Heart left ventricle (tissue), 16 donors: ENCODE measurements at regions not wholly inside any gene's neighbourhood (a gene's known extent, or its start where the extent isn't known, plus 50 kb on each side); places are given as distances from the start of the nearest gene placed in this dataset.

Experiments
- ATAC-seq, 4 donors: fragments of 200-7000 bp; cut with Tn5 transposase; one replicate each; pipeline ENCODE4 v1.9.1; 2020 to 2022; ENCODE audit warnings: moderate library complexity in 4 of 4, mild to moderate bottlenecking in 3 of 4, moderate number of reproducible peaks in 1 of 4
- DNase-seq, 5 donors: peaks; one replicate each; pipeline ENCODE4 v3.0.0-alpha.2; 2020
- H3K27ac ChIP-seq, 12 donors: fragments of 200-600 bp; sonication (generic) in 4 of 12; one replicate each; pipeline versions ENCODE4 v1.5.0 to v1.8.0; 2016 to 2022; ENCODE audit warnings: mild to moderate bottlenecking in 2 of 12
- H3K27me3 ChIP-seq, 9 donors: fragments of 200-600 bp; sonication (generic) in 2 of 9; one replicate each; pipeline versions ENCODE4 v1.5.1 to v1.8.0; 2016 to 2022; ENCODE audit warnings: mild to moderate bottlenecking in 3 of 9
- H3K36me3 ChIP-seq, 9 donors: fragments of 200-600 bp; sonication (generic) in 2 of 9; one replicate each; pipeline versions ENCODE4 v1.5.0 to v1.8.0; 2018 to 2022; ENCODE audit warnings: mild to moderate bottlenecking in 2 of 9
- H3K4me1 ChIP-seq, 12 donors: fragments of 200-600 bp; sonication (generic) in 4 of 12; one replicate each; pipeline versions ENCODE4 v1.5.0 to v1.8.0; 2016 to 2022; ENCODE audit warnings: mild to moderate bottlenecking in 3 of 12
- H3K4me3 ChIP-seq, 12 donors: fragments of 200-600 bp; sonication (generic) in 4 of 12; one replicate each; pipeline versions ENCODE4 v1.5.0 to v1.8.0; 2017 to 2022; ENCODE audit warnings: mild to moderate bottlenecking in 9 of 12, moderate library complexity in 4 of 12
- H3K9me3 ChIP-seq, 12 donors: fragments of 200-600 bp; sonication (generic) in 4 of 12; one replicate each; pipeline versions ENCODE4 v1.5.0 to v1.8.0; 2016 to 2022; ENCODE audit warnings: mild to moderate bottlenecking in 1 of 12
- CTCF ChIP-seq, 12 donors: fragments of 200-600 bp; sonication (generic) in 4 of 12; IDR thresholded peaks; one replicate each; pipeline versions ENCODE4 v1.5.0 to v1.8.0; 2018 to 2022; ENCODE audit warnings: antibody characterized with exemption in 12 of 12, mild to moderate bottlenecking in 5 of 12
- POLR2A ChIP-seq, 2 donors: fragments of 450-650 bp; IDR thresholded peaks; one replicate each; pipeline ENCODE4 v1.6.1; 2017; ENCODE audit warnings: antibody characterized with exemption in 2 of 2, mild to moderate bottlenecking in 2 of 2, moderate library complexity in 2 of 2
- WGBS, 4 donors: extraction: QIAGEN DNeasy Blood & Tissue Kit in 2 of 4; methylation state at CpG; one replicate each; pipeline versions ENCODE4 v1.1.5 to v1.1.7; 2013 to 2018; 5-methylcytosine and 5-hydroxymethylcytosine counted together
- intact Hi-C, 10 donors: fragments of 100-400 bp; cut with DNase I; formaldehyde crosslinking; loops; one replicate each; pipeline versions ENCODE4 v1.11.1 to v1.14.2; 2022
- donor health status: ischemic (EF 13 %, LVEDD 7.1; RV severe dilation, severe dysfunction).
- donor health status: healthy with polysubstance abuse.
- donor health status: DM: no; HTN: yes; CAD: no.
- donor health status: DM: no; HTN: no; CAD: no.
- donor health status: ischemic (EF 25% LVEDD 6.9; RV normal size, moderate dysfunction).
- donor health status: ischemic (EF 25% LVEDD 5.7; RV mildly dilated, moderate dysfunction).
- donor health status: healthy.
- donor health status: DM: yes; HTN: yes; CAD: no.
- donor health status: ischemic (EF 35%, LVEDD 5.7; RV mildly dilated, moderate dysfunction).
- donor health status: nonischemic (EF 11% LVEDD 7.7; RV severe dilation, severe dysfunction).
- donor health status: DM: yes; HTN: yes; CAD: no.
- donor health status: PGD.
- donor health status: ischemic (EF 29% LVEDD 5.4; RV normal size, mild dysfunction).
- donor health status: nonischemic (EF 23%, LVEDD 6.1; RV moderate dilation, normal function).

- H3K27me3 ChIP-seq = no peaks in the 10 kb centered on the region
- no peak overlapping the region for H3K27ac ChIP-seq
- DNase-seq (no peak), ATAC-seq (no peak)
- no peaks in the 10 kb centered on the region for H3K4me1 ChIP-seq
- H3K9me3 ChIP-seq = no peaks in the 10 kb centered on the region
- no peak overlapping the region for H3K4me3 ChIP-seq
- TF ChIP-seq CTCF (IDR thresholded peaks at IDR 0.05) = no peak
- no peak for TF ChIP-seq POLR2A (IDR thresholded peaks at IDR 0.05)
- no peaks in the 10 kb centered on the region for H3K36me3 ChIP-seq
- intact Hi-C loops = no loop called here
Measured at GRCh38 chr22:22040908-22041307, 58.3 kb upstream of the TOP3B start.

GRCh38 chr22:22040472-22040871, 57.9 kb upstream of the TOP3B start:
- 78 to 87% (median 81%) methylated on average over 3 of the region's 3 CpGs for WGBS, 4 donors
- no peak for TF ChIP-seq POLR2A (IDR thresholded peaks at IDR 0.05)
- no peak for TF ChIP-seq CTCF (IDR thresholded peaks at IDR 0.05)
- H3K27me3 ChIP-seq = no peaks in the 10 kb centered on the region
- ATAC-seq (no peak), DNase-seq (no peak)
- no peaks in the 10 kb centered on the region for H3K36me3 ChIP-seq
- no peaks in the 10 kb centered on the region for H3K4me1 ChIP-seq
- no peak overlapping the region for H3K4me3 ChIP-seq
- intact Hi-C loops = no loop called here
- H3K9me3 ChIP-seq = no peaks in the 10 kb centered on the region
- H3K27ac ChIP-seq = no peak overlapping the region

GRCh38 chr22:22039286-22040074, 56.9 kb upstream of the TOP3B start:
- Histone ChIP-seq H3K36me3 (no peaks in the 10 kb centered on the region), H3K4me3 (no peak overlapping the region), H3K9me3 (no peaks in the 10 kb centered on the region), H3K27ac (no peak overlapping the region), H3K27me3 (no peaks in the 10 kb centered on the region), H3K4me1 (no peaks in the 10 kb centered on the region)
- WGBS, 4 donors = 50 to 78% (median 54%) methylated on average over 4 of the region's 4 CpGs
- TF ChIP-seq POLR2A (IDR thresholded peaks at IDR 0.05) (no peak), CTCF (IDR thresholded peaks at IDR 0.05) (no peak)
- intact Hi-C loops = no loop called here
- ATAC-seq (no peak), DNase-seq (no peak)

- intact Hi-C loops = no loop called here
- 67 to 100% (median 96%) methylated on average over 1 of the region's 1 CpG for WGBS, 4 donors
- Histone ChIP-seq H3K4me1 (no peaks in the 10 kb centered on the region), H3K9me3 (no peaks in the 10 kb centered on the region), H3K36me3 (no peaks in the 10 kb centered on the region), H3K27ac (no peak overlapping the region), H3K27me3 (no peaks in the 10 kb centered on the region), H3K4me3 (no peak overlapping the region)
- DNase-seq (no peak), ATAC-seq (peak in 1 of 4 donors; percentile 14)
- no peak for TF ChIP-seq POLR2A (IDR thresholded peaks at IDR 0.05)
- TF ChIP-seq CTCF (IDR thresholded peaks at IDR 0.05) = no peak
Measured at GRCh38 chr22:22038178-22038880, 55.7 kb upstream of the TOP3B start.
